Epithelial cell of prostate (primary cell): ENCODE measurements at regions not wholly inside any gene's neighbourhood (a gene's known extent, or its start where the extent isn't known, plus 50 kb on each side); places are given as distances from the start of the nearest gene placed in this dataset.
"Not testable (repeated sequence)": the region's sequence is repeated elsewhere in the genome, so short reads cannot be mapped to it uniquely, and the experiment has no call there.

ENCODE experiments used
- DNase-seq: peaks from one replicate; pipeline ENCODE4 v3.0.0-alpha.2; 2011; ENCODE audit warnings: low read depth, low spot score
- H3K27ac ChIP-seq: fragments of 450-650 bp; 2 replicates; pipeline ENCODE4 v1.5.1; 2017; ENCODE audit warnings: mild to moderate bottlenecking

DNA sequence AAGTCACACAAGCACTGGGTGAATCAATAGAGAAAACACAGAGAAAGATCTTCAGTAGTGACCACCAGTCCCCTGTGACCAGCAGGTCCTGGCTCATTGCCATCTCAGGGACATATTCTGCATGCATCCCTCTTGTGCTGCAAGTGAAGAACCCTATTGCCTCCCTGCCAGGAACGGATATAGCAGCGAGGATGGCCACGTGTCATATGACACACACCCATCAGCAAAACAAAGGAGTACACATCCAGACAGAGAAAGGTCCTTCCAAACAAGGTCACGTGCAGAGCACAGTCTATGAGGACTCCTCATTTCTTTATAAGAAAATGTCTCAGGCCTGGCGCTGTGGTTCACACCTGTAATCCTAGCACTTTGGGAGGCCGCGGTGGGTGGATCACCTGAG, 638.4 kb downstream of the FLRT2 start:
- no peak for DNase-seq
- no peak overlapping the region for H3K27ac ChIP-seq

DNA sequence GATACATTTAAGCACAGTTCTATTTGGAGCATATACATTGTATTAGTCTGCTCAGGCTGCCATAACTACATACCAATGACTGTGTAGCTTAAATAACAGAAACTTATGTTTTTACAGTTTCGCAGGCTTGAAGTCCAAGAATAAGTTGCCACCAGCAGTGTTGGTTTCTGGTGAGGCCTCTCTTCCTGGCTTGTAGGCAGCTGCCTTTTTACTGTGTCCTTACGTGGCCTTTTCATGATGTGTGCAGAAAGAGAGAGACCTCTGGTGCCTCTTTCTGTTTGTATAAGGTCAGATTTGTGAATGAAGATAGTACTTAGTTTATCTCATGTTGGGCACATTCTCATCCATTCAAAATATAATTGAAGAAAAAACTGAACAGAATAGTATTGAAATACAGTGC, 636.6 kb downstream of the FLRT2 start:
- H3K27ac ChIP-seq: no peak overlapping the region
- no peak for DNase-seq

DNA sequence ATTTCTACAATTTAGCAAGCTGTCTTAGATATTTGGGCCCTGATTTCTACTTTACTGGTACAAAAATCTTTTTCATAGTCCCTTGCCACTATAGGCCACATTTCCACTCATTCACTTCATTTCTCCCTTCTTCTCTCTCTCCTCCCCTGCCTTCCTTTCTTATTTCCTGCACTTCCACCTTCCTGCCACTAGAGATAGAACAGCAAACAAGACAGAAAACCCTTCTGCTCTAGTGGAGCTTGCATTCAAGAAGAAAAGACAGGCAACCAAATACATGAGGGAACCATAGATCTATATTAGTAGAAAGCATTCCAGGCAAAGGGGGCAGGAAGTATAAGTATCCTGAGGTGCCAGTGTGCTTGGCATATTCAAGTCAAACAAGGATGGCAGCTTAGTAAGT, 623.5 kb downstream of the FLRT2 start:
- DNase-seq: no peak
- no peak overlapping the region for H3K27ac ChIP-seq

DNA sequence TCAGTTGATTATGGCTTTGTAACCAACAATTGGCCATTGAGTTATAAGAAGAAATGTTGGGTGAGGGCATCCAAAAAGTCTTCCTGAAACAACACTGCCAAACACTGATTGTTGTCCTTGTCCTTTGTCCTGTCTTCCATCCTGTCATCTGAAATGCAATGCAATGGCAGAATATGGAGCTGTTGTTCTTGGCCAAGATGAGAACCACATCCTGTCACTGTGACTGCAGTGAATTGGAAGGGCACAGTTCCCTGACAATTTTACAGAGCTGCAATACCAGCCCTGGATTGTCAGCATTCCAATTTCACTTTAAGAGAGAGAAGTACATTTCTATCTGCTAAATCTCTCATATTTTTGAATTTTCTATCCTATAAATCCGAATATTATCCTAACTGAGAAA, 613.3 kb downstream of the FLRT2 start:
- no peak for DNase-seq
- no peak overlapping the region for H3K27ac ChIP-seq

DNA sequence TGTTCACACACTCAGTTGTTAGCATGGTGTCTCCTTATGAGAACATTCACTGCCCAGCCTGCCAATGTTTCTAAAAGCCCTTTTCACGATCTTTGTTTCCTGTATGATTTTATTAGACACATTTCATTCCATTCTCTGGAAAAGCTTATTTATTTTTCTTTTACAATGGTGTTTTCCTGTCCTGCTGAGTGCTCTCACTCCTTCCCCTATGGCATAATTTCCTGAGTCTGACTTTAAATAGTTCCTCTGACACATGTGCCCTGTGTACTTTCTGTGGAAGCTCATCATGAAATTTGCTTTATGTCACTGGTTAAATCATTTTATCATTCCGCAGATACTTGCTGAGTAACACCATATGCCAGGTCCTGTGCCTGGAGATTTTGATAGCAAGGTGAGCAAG, 612.0 kb downstream of the FLRT2 start:
- DNase-seq: no peak
- no peak overlapping the region for H3K27ac ChIP-seq

DNA sequence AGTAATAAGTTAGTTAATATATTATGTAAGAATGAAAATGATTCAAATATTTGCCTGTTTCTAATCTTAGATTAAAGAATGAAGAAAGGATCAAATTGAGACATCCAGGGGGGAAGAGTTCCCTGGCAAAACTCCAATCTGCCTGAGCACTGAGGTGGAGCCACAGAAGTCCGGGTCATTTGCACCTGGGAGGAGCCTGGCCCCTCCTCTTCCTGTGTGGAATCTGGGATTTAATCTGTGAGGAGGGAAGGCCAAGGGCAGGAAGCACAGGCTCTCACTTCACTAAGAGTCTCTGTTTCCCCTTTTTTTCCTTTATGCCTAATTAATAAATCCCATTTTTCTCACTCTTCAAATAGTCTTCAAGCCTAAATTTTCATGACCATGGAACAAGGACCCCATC, 599.5 kb downstream of the FLRT2 start:
- no peak for DNase-seq
- no peak overlapping the region for H3K27ac ChIP-seq

DNA sequence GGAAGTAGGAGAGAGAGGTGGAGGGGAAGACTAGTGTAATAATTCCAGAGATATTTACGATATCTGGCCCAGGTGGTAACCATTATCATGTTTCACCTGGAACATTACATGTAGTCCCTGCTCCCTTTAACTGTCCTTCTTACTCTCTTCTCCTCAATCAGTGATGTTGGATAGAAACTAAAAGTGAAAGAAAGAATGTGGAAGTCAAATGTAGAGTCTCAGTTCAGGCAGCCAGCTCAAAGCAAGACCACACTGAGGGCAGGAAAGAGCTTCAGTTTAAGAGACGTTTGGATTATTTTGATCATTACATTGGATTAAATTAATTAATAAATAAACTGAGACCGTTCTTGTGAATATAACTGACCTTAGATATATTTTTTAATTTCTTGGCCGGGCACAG, 594.4 kb downstream of the FLRT2 start:
- H3K27ac ChIP-seq: no peak overlapping the region
- no peak for DNase-seq

DNA sequence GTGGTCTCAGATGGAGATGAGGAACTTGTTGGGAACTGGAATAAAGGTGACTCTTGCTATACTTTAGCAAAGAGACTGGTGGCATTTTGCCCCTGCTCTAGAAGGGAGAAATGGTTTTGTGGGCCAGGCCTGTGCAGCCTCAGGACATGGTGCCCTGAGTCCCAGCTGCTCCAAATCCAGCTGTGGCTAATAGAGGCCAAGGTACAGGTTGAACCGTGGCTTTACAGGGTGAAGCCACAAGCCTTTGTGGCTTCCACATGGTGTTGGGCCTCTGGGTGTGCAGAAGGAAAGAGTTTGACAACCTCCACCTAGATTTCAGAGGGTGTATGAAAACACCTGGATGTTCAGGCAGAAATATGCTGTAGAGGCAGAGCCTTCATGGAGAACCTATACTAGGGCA, 586.0 kb downstream of the FLRT2 start:
- H3K27ac ChIP-seq: no peak overlapping the region
- DNase-seq: no peak

DNA sequence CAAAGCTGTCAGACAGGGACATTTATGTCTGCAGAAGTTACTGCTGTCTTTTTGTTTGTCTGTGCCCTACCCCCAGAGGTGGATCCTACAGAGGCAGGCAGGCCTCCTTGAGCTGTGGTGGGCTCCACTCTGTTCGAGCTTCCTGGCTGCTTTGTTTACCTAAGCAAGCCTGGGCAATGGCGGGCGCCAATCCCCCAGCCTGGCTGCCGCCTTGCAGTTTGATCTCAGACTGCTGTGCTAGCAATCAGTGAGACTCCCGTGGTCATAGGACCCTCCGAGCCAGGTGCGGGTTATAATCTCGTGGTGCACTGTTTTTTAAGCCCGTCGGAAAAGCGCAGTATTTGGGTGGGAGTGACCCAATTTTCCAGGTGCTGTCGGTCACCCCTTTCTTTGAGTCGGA, 580.9 kb downstream of the FLRT2 start:
- H3K27ac ChIP-seq, DNase-seq: not testable (repeated sequence)

DNA sequence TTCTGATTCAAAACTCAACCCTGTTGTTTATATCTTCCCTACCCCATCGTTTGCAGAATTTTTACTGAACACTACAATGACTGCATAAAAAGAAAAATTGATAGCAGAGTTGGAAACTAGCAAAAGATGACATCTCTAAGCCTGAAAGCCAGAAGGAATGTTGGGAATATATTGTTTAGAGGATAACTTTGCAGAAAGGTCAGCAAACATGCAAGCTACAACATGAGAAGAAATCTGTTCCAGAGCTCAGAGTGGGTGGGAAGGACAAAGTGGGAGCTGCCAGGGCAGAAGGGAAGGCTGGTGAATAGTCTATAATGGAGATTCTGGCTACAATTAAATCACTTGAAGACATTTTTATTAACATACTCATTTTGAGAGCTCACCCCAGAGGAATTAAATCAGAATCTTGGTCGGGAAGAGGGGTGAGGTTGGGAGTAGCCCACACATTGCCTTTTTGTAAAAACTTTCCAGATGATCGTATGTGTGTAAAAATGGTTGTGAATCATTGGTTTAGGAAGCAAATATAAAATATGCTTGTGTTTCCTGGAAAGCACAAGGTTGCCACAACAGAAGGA, 574.8 kb downstream of the FLRT2 start:
- no peak overlapping the region for H3K27ac ChIP-seq
- DNase-seq: no peak

DNA sequence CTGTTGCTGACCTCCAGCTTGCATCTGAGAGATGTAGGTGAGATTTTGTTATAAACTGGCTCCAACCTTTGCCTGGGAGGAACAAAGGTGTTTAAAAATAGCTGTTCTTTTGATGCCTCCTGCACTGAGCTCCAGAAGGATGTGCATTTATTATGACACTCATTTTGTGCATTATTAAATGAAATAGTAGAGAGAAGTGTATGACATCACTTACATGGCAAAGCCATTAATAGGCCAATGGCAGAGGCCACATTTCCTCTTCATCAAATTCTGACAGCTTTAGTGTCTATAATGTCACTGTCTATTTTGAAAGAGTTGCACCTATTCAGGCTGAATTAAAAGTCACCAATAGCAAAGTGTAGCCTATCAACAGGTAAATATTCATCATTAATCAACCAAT, 564.6 kb downstream of the FLRT2 start:
- DNase-seq: no peak
- no peak overlapping the region for H3K27ac ChIP-seq

DNA sequence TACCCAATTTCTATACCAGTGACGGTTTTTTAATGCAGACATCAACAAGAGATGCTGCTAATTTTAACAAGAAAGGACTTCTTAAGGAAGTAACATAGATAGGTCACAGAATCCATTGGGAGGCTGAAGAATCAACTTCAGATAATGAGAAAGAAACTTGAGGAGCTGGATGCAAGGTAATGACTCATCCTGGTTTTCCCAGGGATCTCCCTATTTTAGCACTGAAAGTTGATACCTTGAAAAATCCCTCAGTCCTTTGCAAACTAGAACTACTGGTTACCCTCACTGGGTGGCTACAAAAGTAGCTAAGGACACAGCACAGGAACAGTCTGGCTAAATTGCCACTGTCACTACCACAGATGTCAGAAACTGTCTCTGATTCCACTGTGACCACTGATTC, 561.9 kb downstream of the FLRT2 start:
- H3K27ac ChIP-seq: no peak overlapping the region
- DNase-seq: no peak

DNA sequence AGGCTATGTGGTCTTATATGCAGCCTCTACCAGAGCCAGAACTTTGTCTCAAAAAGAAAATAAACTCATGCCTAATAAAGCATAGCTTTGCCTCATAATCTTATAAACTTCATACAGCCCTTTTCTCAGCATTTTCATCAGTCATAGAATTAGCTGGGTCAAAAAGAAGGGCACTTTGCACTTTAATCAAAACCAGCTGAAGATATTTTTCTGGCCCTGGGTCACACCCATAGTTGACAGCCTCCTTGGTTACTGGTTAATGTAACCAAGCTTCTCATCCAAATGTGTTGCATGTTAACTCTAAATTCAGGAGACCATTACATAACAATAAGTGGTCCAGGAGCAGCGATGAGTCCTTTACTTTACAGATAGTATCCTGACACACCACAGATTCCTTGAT, 558.2 kb downstream of the FLRT2 start:
- no peak for DNase-seq
- no peak overlapping the region for H3K27ac ChIP-seq

DNA sequence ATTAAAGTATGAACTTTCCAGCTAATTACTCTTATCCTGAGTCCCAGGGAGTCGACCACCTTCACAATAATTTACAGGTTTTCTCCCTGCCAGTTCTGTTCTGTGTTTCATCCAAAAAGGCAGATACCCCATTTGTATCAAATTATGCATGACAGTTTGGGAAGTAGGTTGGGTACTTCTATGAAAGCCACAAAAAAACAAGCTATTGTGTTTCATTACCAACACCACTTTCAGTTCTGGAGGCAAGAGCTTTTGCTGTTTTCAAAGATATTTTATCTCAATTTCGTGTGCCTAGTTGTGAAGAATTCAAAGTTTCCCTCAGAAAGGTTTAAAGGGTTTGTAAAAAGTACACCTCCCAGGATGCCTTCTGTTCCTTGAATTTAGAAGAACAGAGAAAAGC, 557.4 kb downstream of the FLRT2 start:
- no peak overlapping the region for H3K27ac ChIP-seq
- DNase-seq: no peak

DNA sequence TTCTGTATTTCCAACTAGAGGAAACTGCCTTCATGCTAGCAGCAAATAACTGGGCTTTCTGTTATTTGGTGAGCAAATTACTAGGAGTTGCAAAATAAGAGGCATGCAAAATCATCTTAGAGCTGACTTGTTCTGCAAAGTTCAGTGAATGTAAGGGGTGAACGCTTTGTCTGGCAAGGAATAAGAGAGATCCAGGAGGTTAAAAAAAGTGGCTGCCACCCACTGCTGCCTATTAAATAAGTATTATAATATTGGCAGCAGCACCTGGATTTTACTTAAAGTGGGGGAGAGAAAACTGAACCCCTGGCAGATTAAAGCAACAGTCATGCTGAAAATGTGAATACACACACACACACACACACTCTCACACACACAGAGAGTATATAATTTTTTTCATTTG, 557.0 kb downstream of the FLRT2 start:
- no peak overlapping the region for H3K27ac ChIP-seq
- DNase-seq: no peak

DNA sequence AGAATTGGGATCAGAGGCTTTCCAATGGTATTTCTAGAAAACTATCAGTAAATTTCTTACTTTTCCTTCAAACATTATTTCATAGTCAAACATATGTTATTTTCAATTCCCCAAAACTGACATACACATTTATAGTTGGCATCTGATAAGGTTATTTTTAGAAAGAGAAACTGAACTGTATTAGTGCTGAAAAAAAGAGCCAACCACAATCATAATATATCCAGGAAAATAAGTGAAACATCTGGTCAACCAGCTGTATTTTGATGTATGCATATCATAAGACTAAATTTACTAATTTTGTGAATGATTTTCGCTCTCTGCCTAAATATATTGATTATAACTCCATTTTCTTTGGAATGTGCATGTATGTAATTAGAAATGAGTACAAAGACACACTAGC, 554.2 kb downstream of the FLRT2 start:
- no peak overlapping the region for H3K27ac ChIP-seq
- no peak for DNase-seq

DNA sequence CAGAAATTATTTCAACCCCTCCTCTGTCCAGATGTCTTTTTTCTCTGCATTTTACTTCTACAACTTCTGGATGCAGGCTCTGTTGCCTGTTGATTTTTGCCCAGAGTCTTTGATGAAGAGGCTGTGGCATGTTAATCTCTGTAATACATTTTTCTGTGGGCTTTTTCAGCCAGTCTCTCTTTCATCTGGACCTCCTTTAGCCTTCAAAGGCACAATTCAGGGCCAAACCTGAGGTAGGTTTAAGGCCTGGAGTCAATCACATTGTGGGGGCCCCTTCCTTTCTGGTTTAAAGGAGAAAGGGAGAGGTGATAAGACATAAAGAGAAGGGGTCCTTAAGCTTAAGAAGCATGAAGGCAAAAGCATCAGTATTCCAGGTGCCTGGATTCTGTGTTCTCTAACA, 553.7 kb downstream of the FLRT2 start:
- DNase-seq: no peak
- no peak overlapping the region for H3K27ac ChIP-seq

DNA sequence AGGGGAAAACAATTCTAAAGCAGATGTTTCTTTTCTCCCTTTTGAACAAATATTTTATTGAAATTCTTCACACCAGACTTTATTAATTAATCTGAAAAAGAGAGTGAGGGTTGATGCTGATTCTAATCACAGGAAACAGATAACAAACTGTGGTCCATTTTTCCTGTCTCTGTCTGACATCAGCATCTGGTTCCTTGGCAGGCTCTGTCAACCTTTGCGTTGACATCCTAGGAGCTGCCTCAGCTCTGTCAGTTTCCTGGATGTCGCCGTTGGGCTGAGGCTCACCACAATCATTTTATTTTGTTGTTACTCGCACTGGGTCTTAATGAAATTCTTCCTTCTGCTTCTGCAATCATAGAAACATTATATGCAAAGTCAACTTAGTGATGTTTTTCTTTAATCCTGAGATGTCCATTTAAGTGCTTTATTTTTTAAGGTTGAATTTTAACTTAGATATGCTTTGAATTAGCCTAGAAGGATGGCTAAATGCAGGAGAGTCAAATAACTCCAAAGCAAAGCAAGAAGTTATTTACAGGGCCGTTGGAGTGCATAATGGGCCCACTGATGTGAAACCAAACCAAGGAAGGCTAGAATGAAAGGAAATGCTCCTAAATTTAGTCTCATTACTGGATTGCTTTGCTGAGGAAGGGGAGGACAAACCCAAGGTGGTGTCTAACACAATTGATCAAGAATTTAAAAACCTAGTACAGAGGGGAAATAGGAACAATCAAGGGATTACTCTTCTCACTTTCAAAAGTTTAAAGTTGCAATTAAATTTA, 542.4 kb downstream of the FLRT2 start:
- DNase-seq: no peak
- no peak overlapping the region for H3K27ac ChIP-seq

DNA sequence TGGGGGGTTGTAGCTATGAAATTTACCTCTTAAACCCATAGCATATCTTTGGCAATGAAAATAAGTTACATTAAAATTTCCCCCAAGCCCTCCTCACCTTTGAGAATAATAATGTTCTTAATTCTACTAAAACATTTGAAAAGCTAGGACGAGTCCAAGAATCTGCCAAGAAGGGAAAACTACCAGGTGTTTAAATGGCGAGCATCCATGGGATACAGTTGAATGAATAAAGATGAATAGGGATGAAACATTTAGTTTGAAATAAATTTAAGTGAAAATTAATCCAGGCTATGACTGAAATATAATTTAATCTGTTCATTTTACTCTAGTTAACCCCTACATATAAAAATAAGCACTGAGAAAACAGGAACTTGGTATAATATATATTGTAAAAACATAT, 536.7 kb downstream of the FLRT2 start:
- H3K27ac ChIP-seq: no peak overlapping the region
- DNase-seq: no peak

DNA sequence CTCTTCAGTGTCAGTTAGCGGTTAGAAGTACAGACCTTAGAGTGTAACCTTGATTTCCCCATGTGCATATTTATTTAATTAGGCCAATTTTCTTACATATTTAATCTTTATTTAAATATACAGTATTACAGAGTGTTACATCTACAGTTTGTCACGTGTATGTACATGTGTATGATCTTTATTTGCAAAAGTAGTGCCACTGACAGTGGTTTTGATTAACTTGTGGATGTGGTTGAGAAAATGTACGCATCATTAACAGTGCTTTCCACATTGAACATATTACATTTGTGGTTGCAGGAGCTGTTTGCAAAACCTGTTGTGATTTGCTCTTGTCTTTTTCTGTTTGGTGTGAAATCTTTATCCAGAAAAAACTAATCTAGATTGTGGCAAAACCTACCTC, 535.5 kb downstream of the FLRT2 start:
- no peak overlapping the region for H3K27ac ChIP-seq

DNA sequence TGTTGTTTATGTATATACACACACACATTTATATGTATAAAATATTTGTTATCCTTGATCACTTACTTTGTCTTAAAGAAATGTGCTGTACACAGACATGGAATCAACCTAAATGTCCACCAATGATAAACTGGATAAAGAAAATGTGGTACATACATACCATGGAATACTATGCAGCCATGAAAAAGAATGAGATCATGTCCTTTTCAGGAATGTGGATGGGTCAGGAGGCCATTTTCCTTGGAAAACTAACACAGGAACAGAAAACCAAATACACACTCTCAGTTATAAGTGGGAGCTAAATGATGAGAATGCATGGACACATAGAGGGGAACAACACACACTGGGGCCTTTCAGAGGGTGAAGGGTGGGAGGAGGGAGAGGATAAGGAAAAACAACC, 534.7 kb downstream of the FLRT2 start:
- not testable (repeated sequence) for DNase-seq, H3K27ac ChIP-seq

More for the DNA sequence above, 535.5 kb downstream of the FLRT2 start:
- no peak for DNase-seq

DNA sequence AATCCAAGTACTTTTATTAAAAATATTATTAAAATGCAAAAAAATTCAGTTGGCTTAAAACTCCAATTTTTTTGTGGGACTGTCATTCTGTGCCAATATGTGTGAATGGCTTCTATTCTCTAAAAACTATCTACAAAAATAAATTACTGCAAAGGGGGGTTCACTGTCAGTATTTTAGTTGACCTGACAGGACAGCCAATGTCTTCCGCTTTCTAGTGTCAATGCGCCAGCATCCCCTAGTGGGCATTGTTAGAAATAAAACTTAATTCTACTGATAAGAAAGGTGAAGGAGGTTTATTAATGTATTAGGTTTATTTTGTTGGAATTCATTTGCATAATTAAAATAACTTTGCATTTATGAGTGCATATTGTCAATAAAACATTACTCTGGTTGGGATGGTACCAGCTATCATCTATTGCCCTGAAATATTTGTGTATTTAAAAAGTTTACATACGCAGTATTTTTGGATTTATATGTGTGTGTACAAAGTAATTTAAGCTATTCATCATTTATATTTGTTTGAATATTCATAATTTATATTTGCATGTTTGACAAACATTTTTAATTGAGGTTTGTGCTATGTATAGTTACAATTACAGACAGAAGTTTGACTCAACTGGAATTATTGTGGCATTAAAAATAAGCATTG, 527.2 kb downstream of the FLRT2 start:
- no peak overlapping the region for H3K27ac ChIP-seq
- no peak for DNase-seq
